Esophagus squamous epithelium (tissue), 4 donors: ENCODE measurements at regions not wholly inside any gene's neighbourhood (a gene's known extent, or its start where the extent isn't known, plus 50 kb on each side); places are given as distances from the start of the nearest gene placed in this dataset.

ENCODE experiments used
- POLR2A ChIP-seq, 4 donors: fragments of 450-650 bp; IDR thresholded peaks; one replicate each; pipeline ENCODE4 v1.6.1; 2017; ENCODE audit warnings: antibody characterized with exemption in 4 of 4, mild to moderate bottlenecking in 4 of 4, moderate library complexity in 3 of 4
- TF ChIP-seq, protein P1 (sequence below), 6 experiments: fragments of 450-650 bp in 4 of 6; fragments of 200-600 bp in 2 of 6; sonication (generic) in 2 of 6; IDR thresholded peaks; one replicate each; pipeline ENCODE4 v1.5.1; 2016 to 2019; ENCODE audit warnings: antibody characterized with exemption in 6 of 6, mild to moderate bottlenecking in 4 of 6, moderate library complexity in 4 of 6

DNA sequence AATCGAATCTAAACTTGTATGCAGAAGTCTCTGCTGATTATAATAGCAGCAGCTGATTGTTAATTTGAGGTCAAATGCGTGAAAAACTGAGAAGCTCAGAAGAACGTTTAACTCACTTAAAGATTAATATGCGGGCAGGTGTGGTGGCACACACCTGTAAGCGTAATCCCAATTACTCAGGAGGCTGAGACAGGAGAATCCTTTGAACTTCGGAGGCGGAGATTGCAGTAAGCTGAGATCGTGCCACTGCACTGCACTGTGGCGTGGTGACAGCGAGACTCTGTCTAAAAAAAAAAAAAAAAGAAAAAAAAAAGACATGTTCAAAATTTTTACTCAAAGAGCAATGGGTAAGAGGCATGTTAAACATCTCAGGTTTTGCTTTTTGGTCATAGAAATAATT is 1370.8 kb downstream of the GRIK2 start:
- TF ChIP-seq POLR2A (IDR thresholded peaks at IDR 0.05) = no peak
- TF ChIP-seq, protein P1, sequence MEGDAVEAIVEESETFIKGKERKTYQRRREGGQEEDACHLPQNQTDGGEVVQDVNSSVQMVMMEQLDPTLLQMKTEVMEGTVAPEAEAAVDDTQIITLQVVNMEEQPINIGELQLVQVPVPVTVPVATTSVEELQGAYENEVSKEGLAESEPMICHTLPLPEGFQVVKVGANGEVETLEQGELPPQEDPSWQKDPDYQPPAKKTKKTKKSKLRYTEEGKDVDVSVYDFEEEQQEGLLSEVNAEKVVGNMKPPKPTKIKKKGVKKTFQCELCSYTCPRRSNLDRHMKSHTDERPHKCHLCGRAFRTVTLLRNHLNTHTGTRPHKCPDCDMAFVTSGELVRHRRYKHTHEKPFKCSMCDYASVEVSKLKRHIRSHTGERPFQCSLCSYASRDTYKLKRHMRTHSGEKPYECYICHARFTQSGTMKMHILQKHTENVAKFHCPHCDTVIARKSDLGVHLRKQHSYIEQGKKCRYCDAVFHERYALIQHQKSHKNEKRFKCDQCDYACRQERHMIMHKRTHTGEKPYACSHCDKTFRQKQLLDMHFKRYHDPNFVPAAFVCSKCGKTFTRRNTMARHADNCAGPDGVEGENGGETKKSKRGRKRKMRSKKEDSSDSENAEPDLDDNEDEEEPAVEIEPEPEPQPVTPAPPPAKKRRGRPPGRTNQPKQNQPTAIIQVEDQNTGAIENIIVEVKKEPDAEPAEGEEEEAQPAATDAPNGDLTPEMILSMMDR (IDR thresholded peaks at IDR 0.05) = no peak
